Breast epithelium (tissue), 3 donors: ENCODE measurements at regions not wholly inside any gene's neighbourhood (a gene's known extent, or its start where the extent isn't known, plus 50 kb on each side); places are given as distances from the start of the nearest gene placed in this dataset.

Source experiments
- CTCF ChIP-seq, 3 donors: fragments of 450-650 bp; IDR thresholded peaks; one replicate each; pipeline ENCODE4 v1.5.1; 2016 to 2017; ENCODE audit warnings: antibody characterized with exemption in 3 of 3, mild to moderate bottlenecking in 3 of 3, moderate library complexity in 3 of 3
- POLR2A ChIP-seq: fragments of 450-650 bp; IDR thresholded peaks from one replicate; pipeline ENCODE4 v1.6.1; 2016; ENCODE audit warnings: antibody characterized with exemption, mild to moderate bottlenecking, moderate library complexity
- POLR2AphosphoS5 ChIP-seq, 3 donors: sonication (generic); formaldehyde crosslinking; IDR thresholded peaks; one replicate each; pipeline ENCODE4 v1.6.1; 2017; ENCODE audit warnings: antibody characterized with exemption in 3 of 3

GRCh38 chr4:45425135-45425534 lies 698.7 kb downstream of the GABRG1 start:
- TF ChIP-seq POLR2A = no peak
- TF ChIP-seq POLR2AphosphoS5 (IDR thresholded peaks at IDR 0.05) = no peak
- no peak for TF ChIP-seq CTCF (IDR thresholded peaks at IDR 0.05)
